HG03442 (cell line): ENCODE measurements at regions not wholly inside any gene's neighbourhood (a gene's known extent, or its start where the extent isn't known, plus 50 kb on each side); places are given as distances from the start of the nearest gene placed in this dataset.

Source experiments
- ATAC-seq: cut with Tn5 transposase; IDR thresholded peaks from one replicate; pipeline ENCODE4 v1.9.1; 2021; ENCODE audit warnings: mild to moderate bottlenecking, moderate library complexity; ENCODE audit not compliant: unreplicated experiment

DNA sequence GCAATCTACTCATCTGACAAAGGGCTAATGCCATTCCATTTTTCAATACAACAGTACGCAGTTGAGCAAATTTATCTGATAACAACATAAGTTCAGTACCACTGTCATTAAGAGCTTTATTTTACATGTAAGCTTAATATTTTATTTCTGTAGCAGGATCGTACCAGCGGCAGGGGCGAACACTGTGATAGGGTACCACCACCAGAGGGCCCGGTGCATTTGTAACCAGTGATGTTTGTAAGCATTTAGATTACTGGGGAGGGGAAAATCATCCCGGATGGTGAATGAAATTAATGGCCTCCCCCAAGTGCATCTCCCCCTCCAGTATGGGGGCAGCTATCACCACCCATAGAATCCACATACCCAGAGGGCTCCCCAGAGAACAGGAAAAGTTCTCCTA lies 179.0 kb downstream of the ADGRA3 start:
- ATAC-seq, result no peak

DNA sequence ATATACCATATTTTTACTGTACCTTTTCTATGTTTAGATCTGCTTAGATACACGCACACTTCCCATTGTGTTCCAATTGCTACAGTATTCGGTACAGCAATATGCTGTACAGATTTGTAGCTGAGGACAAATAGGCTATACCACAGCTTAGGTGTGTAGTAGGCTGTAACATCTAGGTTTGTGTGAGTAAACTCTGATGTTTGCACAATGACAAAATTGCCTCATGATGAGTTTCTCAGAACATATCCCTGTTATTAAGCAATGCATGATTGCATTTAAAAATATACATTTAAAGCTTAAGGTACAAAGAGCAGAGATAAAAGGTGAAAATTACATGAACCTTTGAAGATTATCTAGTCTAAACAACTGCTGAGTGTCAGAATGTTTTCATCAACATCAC lies 181.7 kb downstream of the ADGRA3 start:
- no peak for ATAC-seq

DNA sequence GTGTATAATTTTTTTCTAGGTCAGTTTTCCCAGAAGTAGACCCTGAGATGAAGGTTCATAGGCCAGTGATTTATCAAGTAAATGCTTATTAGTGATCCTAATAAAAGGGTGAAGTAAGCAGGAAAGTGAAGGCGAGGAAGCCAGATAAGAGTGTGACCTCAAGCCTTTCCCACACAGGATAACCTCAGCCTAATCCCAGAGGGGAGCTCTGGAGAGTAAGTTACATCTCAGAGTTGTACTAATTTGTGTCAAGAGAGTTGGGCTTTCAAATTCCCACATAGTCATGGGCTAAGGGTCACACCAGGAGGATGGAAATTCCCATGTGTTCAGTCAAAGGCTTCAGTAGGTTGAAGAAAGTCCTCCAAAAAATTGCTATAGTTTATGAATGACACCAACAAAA lies 191.4 kb downstream of the ADGRA3 start:
- ATAC-seq, result no peak

DNA sequence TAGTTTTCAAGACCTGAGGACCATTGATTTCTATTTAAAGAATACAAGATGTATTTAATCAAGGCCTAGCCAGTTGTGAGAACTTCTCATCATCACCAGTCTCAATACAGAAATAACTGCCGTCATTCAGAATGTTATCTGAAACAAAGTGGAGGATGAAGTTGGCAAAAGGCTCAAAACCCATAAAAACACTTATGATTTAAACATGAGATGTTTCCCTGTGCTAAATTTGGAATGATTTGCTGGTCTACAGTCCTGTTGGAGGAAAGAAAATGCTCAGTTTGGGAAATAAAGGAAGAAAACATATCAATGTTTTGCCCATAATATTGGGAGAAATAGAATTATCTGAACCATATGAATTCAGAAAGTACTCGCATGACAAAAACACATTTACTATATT lies 192.2 kb downstream of the ADGRA3 start:
- ATAC-seq, result no peak

DNA sequence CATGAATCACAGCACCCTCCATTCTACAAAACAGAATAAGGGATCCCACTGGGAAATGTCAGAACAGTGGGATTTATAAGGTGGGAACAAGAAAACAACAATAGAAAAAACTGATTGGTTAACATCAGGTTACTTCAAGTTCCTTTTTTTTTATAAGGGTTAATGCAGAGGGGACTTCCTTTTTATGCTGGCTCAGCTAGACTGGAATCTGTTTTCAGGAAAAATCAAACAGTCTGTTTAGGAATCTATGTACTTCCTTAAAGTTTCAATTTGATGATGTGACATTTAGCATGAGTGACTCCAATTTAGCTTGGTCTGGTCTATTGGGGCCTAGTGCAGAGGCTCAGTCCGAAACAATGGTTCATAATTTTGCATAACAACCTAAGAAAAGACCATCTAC lies 192.9 kb downstream of the ADGRA3 start:
- ATAC-seq, result no peak

DNA sequence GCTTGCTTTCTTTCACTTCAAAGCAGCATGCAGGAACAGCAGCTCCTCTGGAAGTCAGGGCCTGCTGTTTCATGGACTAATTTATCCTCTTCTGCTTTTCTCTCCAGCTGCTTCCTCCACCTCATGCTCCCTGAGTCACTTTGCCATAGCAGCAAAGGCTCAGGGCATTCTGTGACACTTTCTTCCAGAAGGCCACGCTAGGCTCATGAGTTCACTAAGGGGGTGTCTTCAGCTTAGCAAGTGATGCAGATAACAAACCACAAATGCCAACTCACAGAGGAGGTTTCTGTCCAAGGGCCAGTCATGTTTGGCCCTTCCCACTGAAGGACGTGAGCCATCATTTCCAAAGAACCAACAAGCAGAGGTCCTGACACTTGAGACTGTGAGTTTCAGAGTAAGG lies 200.2 kb downstream of the ADGRA3 start:
- no peak for ATAC-seq

DNA sequence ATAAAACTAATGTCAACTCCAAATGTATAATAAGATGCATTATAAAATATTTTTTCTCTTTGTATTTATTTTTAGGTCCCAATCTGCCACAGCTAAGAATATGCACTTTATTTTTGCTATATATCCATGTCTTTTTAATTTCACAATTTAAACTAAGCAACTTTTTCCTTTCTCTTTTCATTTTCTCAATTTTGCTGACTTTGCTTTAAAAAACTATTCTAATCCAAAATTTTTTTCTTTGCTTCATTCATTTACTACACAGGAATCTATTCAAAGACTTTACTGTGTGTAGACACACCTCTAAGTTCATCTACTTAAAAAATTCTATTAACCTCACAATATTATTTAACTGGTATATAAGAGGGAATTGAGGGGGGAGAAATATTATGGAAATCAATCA lies 201.9 kb downstream of the ADGRA3 start:
- ATAC-seq, result no peak

DNA sequence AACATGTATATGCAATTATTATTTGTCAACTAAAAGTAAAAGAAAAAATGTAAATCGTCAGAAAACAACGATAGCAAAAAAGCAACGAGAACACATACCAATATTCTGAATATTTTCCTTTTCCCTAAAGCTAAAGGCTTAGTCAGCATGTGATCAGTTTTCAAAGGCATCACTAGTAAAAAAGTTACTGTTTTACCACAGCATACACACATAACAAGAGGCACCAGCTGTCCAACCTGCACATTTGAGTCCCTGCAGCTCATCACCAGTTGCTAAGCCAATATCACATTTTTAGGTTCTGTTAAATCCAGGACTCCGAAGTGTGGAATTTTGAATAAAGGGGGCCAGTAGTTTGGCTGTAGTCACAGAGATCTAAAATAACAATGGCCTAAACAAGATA lies 203.8 kb downstream of the ADGRA3 start:
- ATAC-seq, result no peak

DNA sequence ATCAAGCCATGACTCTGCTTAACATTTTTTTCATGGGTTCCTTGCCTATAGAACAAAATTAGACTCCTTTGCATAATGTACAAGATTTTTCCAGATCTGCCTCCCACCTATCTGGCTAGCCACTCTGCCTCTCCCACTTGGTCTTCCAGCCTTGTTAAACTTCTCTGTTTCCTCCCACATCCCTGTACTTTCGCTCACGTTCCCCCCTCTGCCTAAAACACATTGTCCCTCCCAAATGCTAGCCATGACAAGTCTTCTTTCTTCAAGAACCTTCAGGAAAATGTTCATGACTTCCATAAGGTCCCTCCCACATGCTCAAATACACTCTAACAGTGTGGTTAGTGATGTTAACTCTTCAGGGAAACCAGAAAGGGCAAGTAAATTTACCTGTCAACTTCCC lies 214.6 kb downstream of the ADGRA3 start:
- ATAC-seq, result no peak

DNA sequence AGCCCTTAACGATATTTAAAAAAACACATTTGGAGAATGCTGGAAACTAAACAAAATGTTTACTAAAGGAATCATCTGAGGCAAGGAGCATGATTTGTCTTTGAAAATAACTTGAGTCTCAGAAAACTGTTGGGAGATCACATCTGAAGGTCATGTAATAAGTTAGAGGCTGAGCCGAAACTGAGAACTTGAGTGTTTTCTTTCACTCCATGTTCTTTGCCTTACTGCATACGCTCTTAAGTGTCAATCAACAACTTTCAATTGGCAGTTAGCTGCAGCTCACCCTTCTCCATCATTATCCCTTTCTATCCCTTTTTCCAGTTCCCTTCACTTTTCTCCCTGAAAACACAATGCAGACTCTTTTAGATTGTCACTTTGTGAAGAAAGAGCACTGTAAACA lies 216.2 kb downstream of the ADGRA3 start:
- ATAC-seq, result no peak

DNA sequence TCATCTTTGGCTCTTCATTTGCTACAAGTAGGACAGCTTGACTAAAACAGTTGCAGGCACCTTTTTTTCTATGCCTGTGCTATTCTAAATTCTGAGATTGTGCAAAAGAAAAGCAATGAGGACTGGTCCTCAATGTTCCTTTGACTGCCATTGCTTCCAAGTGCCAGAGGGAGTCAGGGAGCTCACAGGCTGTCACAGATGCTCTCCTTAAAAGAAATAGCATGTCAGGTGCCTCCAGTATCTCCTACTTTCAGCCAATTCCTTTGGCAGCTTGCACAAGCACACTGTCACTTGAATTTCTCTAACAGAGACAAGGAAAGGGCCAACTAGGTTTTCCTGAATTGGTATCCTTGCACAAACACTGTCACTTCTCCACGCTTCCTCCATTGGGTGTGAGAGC lies 228.2 kb downstream of the ADGRA3 start:
- ATAC-seq, result no peak

DNA sequence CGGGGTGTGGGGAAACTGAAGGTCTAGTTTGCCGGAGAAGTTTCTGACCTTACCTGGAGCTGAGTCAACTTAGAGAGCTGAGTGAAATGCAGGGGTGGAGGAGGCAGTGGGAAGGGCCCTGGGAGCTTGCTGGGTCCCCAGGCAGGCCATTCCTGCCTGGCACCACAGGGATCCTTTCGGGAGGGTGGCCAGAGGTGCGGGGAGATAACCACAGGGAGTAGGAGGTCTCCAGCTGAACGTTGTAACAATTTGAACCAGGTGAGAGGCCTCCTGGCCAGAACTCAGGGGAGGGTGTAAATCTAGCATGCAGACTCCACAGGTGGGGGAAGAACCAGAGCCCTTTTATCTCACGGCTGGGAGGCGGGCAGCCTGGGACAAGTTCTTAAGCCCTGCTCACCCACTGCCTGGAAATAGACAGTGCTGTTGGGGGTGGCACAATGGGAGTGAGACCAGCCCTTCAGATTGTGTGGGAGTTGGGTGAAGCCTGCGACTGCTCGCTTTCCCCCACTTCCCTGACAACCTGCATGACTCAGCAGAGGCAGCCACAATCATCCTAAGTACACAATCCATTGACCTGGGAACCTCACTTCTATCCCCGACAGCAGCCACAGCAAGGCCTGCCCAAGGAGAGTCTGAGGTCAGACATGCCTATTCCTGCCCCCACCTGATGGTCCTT lies 247.4 kb downstream of the ADGRA3 start:
- no peak for ATAC-seq

DNA sequence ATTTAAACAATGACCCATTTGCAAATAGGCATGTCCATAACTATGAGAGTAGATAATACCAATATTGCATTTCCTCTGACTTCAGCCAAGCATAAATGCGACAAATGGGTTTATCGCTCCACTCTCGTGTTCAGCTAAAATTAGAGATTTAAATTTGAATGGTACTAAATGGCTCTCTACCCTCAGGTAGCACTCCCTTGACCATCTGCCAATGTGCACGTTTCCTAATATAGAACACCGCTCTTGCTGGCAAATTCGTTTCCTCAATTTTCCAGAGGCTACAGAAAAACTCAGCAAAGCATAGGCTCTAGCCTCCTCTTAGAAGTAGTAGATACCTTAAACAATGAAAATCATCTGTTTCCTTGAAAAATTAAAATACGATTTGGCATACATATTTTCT lies 251.6 kb downstream of the ADGRA3 start:
- ATAC-seq, result no peak

DNA sequence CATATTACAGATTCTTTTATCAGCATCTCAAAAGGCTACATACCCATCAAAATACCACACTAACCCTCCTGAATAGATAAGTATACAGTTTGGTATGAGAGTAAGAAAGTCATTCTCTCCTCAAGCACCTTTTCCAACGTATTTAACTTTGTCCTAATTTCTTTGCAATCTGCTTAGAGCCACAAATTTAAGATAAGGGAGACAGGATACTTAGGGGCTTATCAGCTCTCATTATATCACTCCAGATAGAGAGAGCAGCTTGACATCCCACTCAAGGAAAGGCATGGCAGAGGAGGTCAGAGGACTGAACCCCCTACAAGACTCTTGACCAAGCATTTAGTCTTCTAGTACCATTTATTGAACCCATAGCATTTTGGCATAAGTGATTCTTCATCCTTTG lies 262.4 kb downstream of the ADGRA3 start:
- ATAC-seq, result no peak

DNA sequence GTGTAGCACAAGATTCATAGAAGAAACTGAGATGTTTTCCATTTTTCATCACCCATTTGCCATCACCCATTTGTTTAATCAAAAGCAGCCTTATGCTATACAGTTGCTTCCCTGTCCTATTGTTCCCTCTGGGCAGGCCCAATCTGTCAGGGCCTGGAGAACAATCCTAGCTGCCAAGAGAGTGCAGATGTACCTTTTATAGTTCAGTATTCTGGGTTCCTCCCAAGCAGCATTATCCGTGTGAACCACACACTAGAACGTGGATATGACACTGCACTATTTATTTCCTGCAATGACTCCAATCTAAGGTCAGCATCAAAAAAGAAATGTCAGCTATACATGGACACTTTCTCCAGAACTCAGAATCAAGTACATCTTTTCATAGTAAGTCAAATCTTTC lies 269.0 kb downstream of the ADGRA3 start:
- ATAC-seq, result no peak

DNA sequence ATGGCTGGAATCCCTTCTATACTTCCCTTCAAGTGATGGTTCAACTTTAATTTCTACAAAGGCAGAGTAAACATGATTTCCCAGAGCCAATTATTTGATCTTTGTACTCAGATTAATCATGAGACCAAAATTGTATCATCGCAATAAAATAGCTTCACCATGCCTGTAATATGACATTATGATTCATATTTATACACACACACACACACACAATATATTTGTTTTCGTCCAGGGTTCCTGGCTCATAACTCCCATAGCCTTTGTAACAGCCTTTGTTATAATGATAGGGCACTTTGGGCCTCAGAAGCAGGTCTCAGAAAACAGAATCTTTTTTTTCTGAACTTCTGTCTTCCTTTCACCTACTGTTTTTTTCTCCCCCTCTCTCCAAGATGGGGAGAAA lies 270.6 kb downstream of the ADGRA3 start:
- ATAC-seq, result no peak

DNA sequence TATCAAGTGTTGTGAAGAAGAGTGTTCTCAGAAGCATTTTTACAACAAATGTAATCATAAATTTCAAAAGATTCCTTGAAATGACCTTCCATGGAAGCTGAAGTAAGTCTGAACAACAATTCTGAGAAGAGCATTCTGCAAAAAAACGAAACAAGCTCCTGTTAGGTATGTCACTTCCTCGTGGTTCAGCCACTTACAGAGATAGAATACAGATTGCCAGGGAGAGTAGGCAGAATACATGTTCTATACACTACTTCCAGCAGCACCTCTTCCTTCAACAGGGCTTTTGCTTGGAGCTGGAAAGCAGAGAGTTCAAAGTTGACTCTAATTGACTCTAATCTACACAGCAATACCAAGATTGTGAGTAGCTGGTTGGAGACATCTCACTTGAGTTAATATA lies 274.5 kb downstream of the ADGRA3 start:
- ATAC-seq, result no peak

DNA sequence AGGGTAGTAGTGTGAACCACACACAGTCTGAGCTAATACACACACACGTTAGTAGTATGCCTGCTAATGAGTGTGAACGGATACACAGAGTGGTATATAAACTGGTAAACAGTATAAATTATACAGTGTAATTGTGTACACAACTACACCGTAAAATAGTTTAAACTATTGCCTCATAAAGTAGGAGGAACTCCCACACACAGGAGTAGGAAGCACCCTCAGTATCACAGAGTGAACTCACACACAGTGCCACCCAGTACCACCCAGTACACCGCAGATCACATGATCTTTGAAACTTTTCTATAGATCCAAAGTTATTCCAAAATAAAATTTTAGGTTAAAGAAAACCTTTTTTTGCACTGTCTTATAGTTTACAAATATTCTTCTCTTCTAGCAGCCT lies 275.1 kb downstream of the ADGRA3 start:
- ATAC-seq, result no peak

DNA sequence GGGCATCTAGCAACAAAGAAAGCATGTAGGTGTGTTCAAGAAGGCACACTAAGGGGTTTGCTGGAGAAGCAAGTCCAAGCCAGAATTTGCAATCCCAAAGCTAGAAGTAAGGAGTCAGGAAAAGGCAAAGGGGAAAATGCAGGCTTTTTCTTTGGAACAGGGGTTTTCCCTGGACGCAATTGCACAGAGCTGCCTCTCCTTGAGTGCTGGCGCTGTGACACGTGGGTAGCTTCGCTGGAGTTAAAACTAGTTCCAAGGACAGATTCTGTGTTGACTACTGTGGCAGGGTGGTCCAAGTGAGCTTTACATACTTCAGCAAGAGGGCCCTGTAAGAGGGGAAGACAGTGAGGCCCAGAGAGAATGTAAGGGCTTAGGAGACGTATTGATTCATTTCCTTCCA lies 277.1 kb downstream of the ADGRA3 start:
- ATAC-seq, result no peak

DNA sequence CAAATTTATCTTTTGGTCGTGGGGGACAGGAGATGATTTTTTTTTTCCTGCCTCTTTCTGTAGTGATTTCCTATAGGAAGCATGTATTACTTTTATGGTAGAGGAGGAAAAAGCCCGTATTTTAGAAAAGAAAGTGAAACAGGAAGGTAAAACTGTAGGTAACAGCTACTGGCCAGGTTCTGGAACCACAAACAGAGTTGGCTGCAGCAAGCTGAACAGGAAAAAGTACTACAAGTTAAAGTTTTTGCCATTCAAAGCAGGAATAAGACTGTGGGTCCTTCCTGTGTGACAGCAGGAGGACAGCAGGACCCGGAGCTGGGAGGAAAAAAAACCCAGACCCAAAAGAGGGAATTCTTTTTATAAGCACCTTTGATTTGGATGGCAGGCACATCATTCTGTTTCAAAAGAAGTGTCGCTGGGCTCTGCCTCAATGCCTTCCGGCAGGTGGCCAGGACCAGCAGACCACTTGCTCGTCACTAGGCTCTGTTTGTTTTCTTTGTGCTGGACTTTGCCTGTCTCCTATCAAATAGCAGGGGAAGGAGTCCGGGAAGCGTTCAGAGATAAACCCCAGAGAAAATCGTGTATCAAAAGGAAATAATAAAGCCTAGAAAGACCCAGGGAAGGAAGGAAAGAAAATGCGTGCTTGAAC lies 277.9 kb downstream of the ADGRA3 start:
- ATAC-seq, result no peak

DNA sequence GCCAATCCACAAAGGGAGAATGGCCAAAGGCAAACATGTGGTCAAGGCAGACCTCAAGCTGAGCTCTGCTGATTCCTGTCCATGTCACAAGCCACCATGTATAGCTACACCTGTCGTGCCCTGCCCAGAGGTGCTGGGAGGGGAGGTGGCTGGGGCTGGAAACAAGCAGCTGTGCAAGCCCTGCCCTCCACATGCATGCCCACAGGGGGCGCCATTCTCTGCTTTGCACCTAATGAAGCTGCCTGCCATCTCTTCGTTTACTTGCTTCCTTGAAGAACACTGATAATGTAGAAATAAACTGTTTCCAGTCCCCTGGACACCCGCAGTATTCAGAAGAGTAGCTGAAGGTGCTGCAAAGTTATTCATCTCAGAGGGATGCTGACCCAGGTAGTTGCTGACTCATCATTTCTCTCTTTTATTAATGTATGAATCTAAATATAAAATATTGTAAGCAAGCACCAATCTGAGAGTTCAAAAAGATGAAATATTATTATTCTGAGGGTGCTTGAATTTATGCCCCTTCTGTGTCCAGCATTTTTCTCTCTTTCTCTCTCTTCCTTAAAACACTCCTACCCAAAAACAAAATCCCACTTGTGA lies 278.6 kb downstream of the ADGRA3 start:
- ATAC-seq, result no peak

DNA sequence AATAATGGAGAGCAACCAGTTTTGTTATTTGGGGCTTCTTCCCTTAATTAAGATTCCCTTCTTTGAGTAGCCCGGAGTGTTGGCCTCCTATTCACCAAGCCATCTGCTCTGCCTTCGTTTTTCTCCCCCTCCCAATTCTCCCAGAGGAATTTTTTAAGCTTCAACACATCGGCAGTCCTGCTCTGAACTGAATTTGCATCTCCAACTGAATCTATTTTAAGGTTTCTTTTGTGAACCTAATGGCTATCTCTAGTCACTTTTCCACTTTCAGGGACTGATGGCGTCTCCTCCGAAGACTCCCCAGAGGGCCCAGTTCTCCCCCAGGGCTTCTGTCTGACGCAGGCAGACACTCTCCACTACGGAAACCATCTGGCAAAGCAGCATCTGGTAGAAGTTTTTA lies 280.2 kb downstream of the ADGRA3 start:
- ATAC-seq, result no peak

DNA sequence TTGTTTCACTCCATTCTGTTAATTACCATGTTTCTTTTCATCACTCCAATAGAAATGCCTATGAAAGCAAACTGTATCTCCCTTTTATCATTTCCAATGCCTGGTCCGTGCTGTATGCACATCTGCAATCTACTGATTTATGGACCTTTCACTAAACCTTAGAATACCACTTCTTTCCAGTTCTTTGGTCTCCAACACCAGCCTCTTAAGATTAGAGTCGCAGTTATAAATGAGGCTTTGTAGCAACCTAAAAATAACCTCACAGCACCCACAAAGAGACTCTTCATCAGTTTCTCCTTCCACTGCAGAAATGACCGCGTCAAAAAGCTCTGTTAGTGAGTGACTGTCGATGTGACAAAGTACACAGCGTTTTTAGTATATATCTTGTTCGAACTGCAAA lies 282.6 kb downstream of the ADGRA3 start:
- ATAC-seq, result no peak
